Stomach (tissue), 8 donors: ENCODE measurements at regions not wholly inside any gene's neighbourhood (a gene's known extent, or its start where the extent isn't known, plus 50 kb on each side); places are given as distances from the start of the nearest gene placed in this dataset.

Experiments
- DNase-seq, 2 donors: peaks; one replicate each; pipeline versions ENCODE4 v3.0.0 to v3.0.0-alpha.2; 2013 to 2019
- H3K27ac ChIP-seq, 5 donors: fragments of 200-600 bp in 4 of 5; sonication (generic) in 4 of 5; one replicate each; pipeline ENCODE4 v1.5.1; 2013 to 2019; ENCODE audit warnings: mild to moderate bottlenecking in 1 of 5, moderate library complexity in 1 of 5
- H3K27me3 ChIP-seq, 3 donors: fragments of 200-600 bp; sonication (generic); one replicate each; pipeline ENCODE4 v1.5.1; 2017 to 2019; ENCODE audit warnings: mixed run types in 1 of 3
- H3K36me3 ChIP-seq, 4 donors: fragments of 200-600 bp; sonication (generic); 1 replicate in 3 of 4; 2 replicates in 1 of 4; pipeline ENCODE4 v1.5.1; 2016 to 2019
- H3K4me1 ChIP-seq, 4 donors: fragments of 200-600 bp; sonication (generic); one replicate each; pipeline ENCODE4 v1.5.1; 2016 to 2019
- H3K4me3 ChIP-seq, 4 donors: fragments of 200-600 bp; sonication (generic) in 3 of 4; one replicate each; pipeline ENCODE4 v1.5.1; 2016 to 2019; ENCODE audit warnings: mild to moderate bottlenecking in 1 of 4
- H3K9me3 ChIP-seq, 4 donors: fragments of 200-600 bp; sonication (generic); one replicate each; pipeline ENCODE4 v1.5.1; 2016 to 2019
- CTCF ChIP-seq, 7 experiments: fragments of 450-650 bp in 4 of 7; fragments of 200-600 bp in 3 of 7; sonication (generic) in 3 of 7; IDR thresholded peaks; one replicate each; pipeline ENCODE4 v1.5.1; 2016 to 2019; ENCODE audit warnings: antibody characterized with exemption in 7 of 7, control low read depth in 2 of 7, mild to moderate bottlenecking in 1 of 7
- EP300 ChIP-seq: sonication (generic); formaldehyde crosslinking; IDR thresholded peaks from one replicate; pipeline ENCODE4 v1.6.1; 2017; ENCODE audit warnings: antibody characterized with exemption
- POLR2A ChIP-seq, 4 donors: fragments of 450-650 bp; IDR thresholded peaks; one replicate each; pipeline ENCODE4 v1.6.1; 2016; ENCODE audit warnings: antibody characterized with exemption in 4 of 4, control low read depth in 2 of 4, mild to moderate bottlenecking in 1 of 4, moderate library complexity in 1 of 4
- POLR2AphosphoS5 ChIP-seq, 3 donors: sonication (generic); formaldehyde crosslinking; IDR thresholded peaks; one replicate each; pipeline ENCODE4 v1.6.1; 2016; ENCODE audit warnings: antibody characterized with exemption in 3 of 3
- WGBS, 5 donors: extraction: QIAGEN DNeasy Blood & Tissue Kit in 3 of 5; methylation state at CpG; one replicate each; pipeline versions ENCODE4 v1.1.5 to v1.1.7; 2013 to 2018; 5-methylcytosine and 5-hydroxymethylcytosine counted together
- intact Hi-C: fragments of 100-400 bp; cut with DNase I; formaldehyde crosslinking; loops from one replicate; pipeline ENCODE4 v1.15.1; 2023; ENCODE audit warnings: low total_unique reads
- small RNA-seq, 4 donors: library from RNA; depleted of rRNA; stranded (forward); fragments of <200 nt; gene quantifications; one replicate each; pipeline ENCODE3, GENCODE V24; 2016
- donor health status: healthy with polysubstance abuse.
- donor health status: Bipolar disorder and iron deficiency.
- donor health status: healthy.

- intact Hi-C loops = no loop called here
- Histone ChIP-seq H3K27ac (no peak overlapping the region), H3K9me3 (peaks cover 0 to 33% (median 17%) of the 10 kb centered on the region in 4 donors), H3K27me3 (no peaks in the 10 kb centered on the region), H3K4me1 (no peaks in the 10 kb centered on the region), H3K4me3 (no peak overlapping the region), H3K36me3 (no peaks in the 10 kb centered on the region)
- DNase-seq = no peak
- 0 to 52% (median 46%) methylated on average over 1 of the region's 1 CpG for WGBS, 5 donors
- TF ChIP-seq CTCF (IDR thresholded peaks at IDR 0.05) = no peak
- no peak for TF ChIP-seq POLR2A (IDR thresholded peaks at IDR 0.05)
- TF ChIP-seq EP300 = no peak
- TF ChIP-seq POLR2AphosphoS5 (IDR thresholded peaks at IDR 0.05) = no peak
Observed at GRCh38 chr15:24617646-24618045, 57.9 kb upstream of the NPAP1 start.

GRCh38 chr15:24621630-24622215 is 53.9 kb upstream of the NPAP1 start:
- intact Hi-C loops = no loop called here

More at GRCh38 chr15:24621630-24622215, 53.9 kb upstream of the NPAP1 start:
- TF ChIP-seq CTCF (IDR thresholded peaks at IDR 0.05) = no peak
- TF ChIP-seq EP300 = no peak
- no peak for TF ChIP-seq POLR2A (IDR thresholded peaks at IDR 0.05)
- no peak for TF ChIP-seq POLR2AphosphoS5 (IDR thresholded peaks at IDR 0.05)
- Histone ChIP-seq H3K9me3 (peaks cover 0 to 36% (median 17%) of the 10 kb centered on the region in 4 donors), H3K27ac (no peak overlapping the region), H3K27me3 (no peaks in the 10 kb centered on the region), H3K4me1 (no peaks in the 10 kb centered on the region), H3K36me3 (no peaks in the 10 kb centered on the region), H3K4me3 (no peak overlapping the region)
- 40 to 77% (median 70%) methylated on average over 1 to 3 of the region's 3 CpGs for WGBS, 5 donors
- no peak for DNase-seq

Small RNA genes in the stretch of these regions (small RNA-seq; reads per million reads assigned to genes)
- gene RNU6-741P = 0 reads per million in 4 donors
